ENCODE measurements at regions not wholly inside any gene's neighbourhood (a gene's known extent, or its start where the extent isn't known, plus 50 kb on each side); places are given as distances from the start of the nearest gene placed in this dataset.

DNA sequence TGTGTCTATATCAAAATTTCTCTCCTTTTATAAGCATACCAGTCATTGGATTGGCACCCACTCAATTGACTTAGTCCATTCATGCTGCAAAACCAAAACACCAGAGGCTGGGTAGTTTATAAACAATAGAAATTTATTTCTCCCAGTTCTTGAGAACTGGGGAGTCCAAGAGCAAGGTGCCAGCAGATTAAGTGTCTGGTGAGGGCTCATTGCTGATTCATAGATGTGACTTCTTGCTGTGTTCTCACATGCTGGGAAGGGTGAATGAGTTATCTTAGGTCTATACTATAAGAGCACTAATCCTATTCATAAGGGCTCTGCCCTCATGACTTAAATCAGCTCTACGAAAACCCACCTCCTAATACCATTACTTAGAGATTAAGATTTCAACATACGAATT, 501.4 kb downstream of the EPM2A start:
- DNase-seq: no peak

DNA sequence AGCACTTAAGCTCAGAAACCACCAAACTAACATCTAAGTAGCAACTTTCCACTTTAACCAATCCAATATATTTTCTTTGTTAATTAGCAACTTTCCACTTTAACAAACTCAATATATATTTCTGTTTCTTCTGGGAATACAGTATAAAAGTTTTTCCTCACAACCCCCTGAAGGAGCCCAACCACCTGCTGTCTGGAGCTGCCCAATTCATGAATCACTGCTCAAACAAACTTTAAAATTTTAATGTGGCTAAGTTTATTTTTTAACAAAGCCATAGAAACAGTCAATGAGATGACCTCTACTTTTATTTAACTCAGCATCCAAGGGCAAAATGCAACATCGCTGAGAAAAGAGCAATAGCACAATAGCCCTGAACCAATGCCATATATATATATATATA, 500.1 kb downstream of the EPM2A start:
- DNase-seq: no peak

DNA sequence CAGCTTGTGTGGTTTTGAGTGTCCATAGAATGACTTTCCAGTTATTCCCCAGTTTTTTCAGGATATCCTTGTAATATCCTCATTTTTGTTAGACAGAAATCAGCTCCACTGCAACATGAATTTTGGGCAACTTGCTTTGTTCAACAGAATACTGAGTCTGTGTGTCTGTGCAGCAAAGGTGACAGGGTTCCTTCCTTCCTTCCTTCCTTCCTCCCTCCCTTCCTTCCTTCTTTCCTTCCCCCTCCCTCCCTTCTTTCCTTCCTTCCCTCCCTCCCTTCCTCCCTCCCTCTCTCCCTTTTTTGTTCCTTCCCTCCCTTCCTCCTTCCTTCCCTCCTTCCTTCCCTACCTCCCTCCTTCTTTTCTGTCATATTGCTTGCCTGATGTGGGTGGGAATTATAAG, 496.5 kb downstream of the EPM2A start:
- DNase-seq: no peak

GRCh38 chr6:145241039-145241438, 494.3 kb downstream of the EPM2A start:
- no peak for DNase-seq

GRCh38 chr6:145241721-145242120, 493.6 kb downstream of the EPM2A start:
- DNase-seq: no peak

GRCh38 chr6:145244349-145245100, 490.8 kb downstream of the EPM2A start:
- DNase-seq: no peak

DNA sequence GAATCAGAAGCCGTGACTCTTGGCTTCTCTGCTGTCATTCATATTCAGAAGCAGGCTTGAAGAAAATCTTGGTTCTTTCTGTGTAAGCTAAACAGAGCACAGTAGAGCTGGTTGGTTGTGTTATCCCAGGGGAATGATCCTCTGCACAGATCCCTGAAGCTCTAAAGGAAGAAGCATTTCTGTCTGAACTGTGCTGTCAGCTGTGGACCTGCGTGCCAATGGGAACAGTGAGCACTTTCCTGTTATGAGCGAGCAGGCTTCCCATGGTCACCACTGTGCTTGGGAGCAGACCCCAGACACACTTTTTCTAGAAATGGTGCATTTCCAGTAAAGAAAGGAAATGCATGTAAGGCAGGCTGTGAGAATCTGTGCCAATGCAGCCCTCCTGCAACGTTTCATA, 490.2 kb downstream of the EPM2A start:
- DNase-seq: no peak

GRCh38 chr6:145247692-145248419, 487.5 kb downstream of the EPM2A start:
- no peak for DNase-seq

DNA sequence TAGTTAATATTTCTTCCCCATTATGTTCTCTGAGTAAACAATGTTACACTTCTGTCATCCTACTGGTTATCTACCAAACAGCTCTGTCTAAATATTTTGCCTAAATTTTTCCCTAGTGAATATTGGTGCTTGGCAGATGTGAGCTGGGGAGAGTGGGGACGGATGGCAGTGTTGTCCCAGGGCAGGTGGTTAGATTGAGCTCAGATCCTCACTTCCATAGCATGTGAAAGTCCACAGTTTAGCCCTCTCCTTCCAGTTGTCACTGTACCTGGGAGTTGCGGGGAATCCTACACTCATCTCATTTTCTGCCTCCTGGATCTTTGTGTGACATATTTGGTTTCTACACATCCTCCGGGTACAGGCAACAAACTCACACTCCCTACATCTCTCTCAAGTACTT, 484.9 kb downstream of the EPM2A start:
- DNase-seq: no peak

- DNase-seq: no peak
Measured at GRCh38 chr6:145252737-145253136, 482.6 kb downstream of the EPM2A start.

- no peak for DNase-seq
Measured at GRCh38 chr6:145254649-145255401, 480.5 kb downstream of the EPM2A start.

GRCh38 chr6:145257704-145258103, 477.6 kb downstream of the EPM2A start:
- no peak for DNase-seq

- no peak for DNase-seq
Measured at GRCh38 chr6:145258122-145258521, 477.2 kb downstream of the EPM2A start.

GRCh38 chr6:145260484-145261175, 474.7 kb downstream of the EPM2A start:
- DNase-seq: no peak

- DNase-seq: no peak
Measured at GRCh38 chr6:145261758-145262157, 473.6 kb downstream of the EPM2A start.

- DNase-seq: no peak
Measured at GRCh38 chr6:145262771-145263170, 472.5 kb downstream of the EPM2A start.

DNA sequence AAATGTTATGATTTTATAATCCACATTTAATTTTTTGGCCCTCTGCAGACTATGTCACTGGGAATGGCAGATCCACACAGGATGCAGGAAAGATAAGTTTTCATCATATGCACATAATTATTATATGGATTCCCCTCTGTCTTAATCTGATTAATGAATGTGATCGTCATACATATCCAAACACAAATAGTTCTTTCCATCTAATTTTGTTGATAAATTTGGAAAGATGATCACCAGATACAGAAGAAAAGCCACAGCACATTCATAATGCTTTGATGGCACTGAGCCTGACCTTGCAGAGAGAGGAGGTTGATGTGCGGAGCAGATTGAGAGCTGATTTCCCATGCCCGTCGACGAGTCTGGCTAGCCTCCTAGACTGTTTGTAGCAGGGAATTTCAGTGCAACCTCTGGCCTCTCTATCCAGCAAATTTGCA, 471.5 kb downstream of the EPM2A start:
- no peak for DNase-seq

DNA sequence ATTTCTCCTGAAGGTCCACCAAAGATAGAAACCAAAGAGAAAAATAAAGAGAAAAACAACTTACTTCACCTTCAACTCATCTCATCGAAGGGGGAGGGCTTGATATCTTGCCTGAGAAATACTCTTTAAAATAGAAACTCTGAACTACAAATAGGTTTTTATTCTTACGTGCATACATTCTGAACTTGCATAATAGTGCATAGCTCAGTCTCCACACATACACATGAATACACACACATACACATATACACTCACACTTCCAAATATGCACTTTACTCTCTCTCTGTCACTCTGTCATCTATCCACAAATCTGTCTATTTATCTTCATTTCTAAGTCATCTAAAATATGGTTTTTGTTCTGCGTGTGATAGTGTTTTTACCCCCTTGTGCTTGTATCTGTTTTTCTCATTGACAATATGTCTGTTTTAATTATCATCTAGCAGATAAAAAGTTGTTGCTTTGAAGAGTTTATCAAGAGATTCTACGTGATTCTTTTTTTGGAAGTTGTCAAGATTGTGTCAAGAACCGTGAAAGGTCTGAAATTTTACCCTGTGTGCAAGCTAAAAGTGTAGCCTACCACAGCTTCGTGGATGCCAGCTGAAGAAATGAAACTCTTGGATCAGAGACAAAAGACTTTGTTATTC, 468.8 kb downstream of the EPM2A start:
- DNase-seq: no peak

DNA sequence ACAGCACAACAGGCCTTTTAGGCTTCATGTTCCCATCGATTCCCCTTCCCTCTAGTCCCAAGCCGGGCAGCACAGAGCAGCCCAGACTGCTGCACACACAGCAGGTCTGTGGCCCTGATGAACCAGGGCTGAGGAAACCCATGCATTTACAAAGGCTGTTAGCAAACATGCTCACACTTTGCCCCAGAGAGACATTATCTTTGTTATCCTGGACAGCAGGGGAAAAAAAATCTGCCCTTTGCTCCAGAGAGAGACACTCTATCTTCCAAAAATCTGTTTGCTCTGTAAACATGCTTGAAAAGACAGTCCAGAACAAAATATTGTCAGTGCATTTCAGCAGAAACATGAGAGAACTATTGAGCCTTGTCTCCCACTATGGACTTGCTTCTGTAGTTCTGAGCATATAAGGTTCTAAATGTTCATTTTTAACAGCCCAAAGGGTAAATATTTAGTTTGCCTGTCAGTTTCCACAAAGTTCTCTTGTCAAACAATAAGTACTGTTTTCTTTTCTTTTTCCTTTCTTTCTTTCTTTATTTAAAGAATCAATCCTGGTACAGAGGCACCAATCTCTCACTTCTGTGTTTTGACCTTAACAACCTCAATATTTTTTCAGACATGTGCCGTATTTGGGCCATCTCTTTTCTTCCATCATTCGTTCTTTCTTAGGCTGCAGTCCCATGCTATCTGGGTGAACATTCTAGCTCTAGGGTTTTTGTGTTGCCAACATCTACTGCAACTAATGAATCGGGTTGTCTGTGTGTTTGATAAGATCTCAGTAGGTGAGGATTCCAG, 468.0 kb downstream of the EPM2A start:
- DNase-seq: no peak

DNA sequence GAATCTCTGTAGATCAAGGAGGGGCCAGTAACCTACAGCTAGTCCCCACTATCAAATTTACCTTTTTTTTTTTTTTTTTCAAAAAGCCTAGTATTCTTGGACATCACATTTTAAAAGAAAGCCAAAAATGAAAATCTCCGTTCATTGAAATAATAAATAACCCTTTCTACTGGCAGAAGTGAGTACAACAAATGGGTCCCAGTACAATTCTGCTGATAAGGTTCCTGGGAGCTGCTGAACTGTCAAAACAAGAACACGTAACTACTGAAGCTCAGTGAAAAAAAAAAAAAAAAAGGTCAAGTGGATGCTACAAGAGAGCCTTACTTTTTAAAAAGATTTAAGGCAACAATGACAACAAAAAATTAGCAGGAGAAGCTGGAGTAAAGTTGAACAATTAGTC, 464.9 kb downstream of the EPM2A start:
- no peak for DNase-seq

DNA sequence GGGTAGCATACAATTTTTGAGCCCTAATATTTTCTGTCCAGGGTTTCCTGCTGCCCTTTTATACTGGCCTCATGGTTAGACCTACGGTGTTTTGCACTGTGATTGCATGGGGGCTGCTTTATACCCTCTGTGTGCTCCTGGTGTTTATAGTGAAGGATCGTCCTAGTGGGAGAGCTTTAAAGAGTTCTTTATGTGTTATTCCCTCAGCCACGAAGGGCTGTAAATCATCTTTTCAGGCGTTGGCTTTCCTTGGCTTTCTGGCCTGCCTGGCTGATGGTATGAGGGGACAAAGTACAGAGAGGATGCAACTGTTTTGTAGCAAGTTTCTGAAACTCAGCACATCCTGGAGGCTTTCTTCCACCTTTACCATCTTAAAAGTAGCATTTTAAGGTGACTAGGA, 464.3 kb downstream of the EPM2A start:
- DNase-seq: no peak

- no peak for DNase-seq
Measured at GRCh38 chr6:145271577-145271976, 463.7 kb downstream of the EPM2A start.
